Activated T-cell treated with anti-CD3 and anti-CD28 coated beads for 24 hours (primary cell): ENCODE measurements at regions not wholly inside any gene's neighbourhood (a gene's known extent, or its start where the extent isn't known, plus 50 kb on each side); places are given as distances from the start of the nearest gene placed in this dataset.

ENCODE experiments used
- DNase-seq: peaks from one replicate; pipeline ENCODE4 v3.0.0-alpha.2; 2020; ENCODE audit warnings: low read depth

GRCh38 chr20:39105551-39105950 lies 143.4 kb downstream of the DHX35 start:
- DNase-seq: no peak

- no peak for DNase-seq
Observed at GRCh38 chr20:39103732-39104131, 141.6 kb downstream of the DHX35 start.

GRCh38 chr20:39103305-39103704 lies 141.2 kb downstream of the DHX35 start:
- DNase-seq: no peak

- DNase-seq: no peak
Observed at GRCh38 chr20:39101895-39102294, 139.8 kb downstream of the DHX35 start.

- DNase-seq: no peak
Observed at GRCh38 chr20:39100691-39101090, 138.5 kb downstream of the DHX35 start.

- no peak for DNase-seq
Observed at GRCh38 chr20:39097889-39098288, 135.7 kb downstream of the DHX35 start.

GRCh38 chr20:39095870-39096269 lies 133.7 kb downstream of the DHX35 start:
- no peak for DNase-seq

GRCh38 chr20:39094391-39094790 lies 132.2 kb downstream of the DHX35 start:
- DNase-seq: no peak

- DNase-seq: no peak
Observed at GRCh38 chr20:39092733-39093410, 130.7 kb downstream of the DHX35 start.

- no peak for DNase-seq
Observed at GRCh38 chr20:39090906-39091305, 128.8 kb downstream of the DHX35 start.

- DNase-seq: no peak
Observed at GRCh38 chr20:39089797-39090196, 127.7 kb downstream of the DHX35 start.
